ENCODE measurements at regions not wholly inside any gene's neighbourhood (a gene's known extent, or its start where the extent isn't known, plus 50 kb on each side); places are given as distances from the start of the nearest gene placed in this dataset.

DNA sequence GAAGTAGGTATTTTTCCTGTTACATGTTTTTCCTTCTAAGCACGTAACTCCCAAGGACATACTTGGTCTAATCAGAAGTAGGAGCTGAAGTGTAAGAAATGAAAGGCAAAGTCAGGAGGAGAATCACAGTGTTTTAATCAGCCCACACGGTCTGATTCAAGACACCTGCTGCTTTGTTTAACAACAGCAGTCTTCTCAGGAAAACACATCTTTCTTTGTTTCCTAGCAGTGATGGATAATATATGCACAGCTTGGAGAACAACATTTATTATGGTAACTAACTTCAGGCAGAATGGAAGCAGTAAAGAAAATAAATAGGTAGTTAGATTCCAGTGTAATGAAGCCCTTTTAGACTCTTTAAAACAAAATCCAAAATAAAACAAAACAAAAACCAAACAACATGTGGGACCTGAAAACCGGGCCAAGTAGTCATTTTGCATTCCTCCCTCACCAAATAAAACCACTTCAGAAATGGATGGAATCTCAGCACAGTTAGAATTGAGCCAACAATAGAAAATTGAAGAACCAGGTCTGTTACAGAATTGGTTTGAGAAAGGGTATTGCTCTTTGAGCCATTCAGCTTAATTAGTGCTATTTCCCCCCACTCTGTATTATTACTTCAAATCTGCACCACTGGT is 61.1 kb upstream of the UGP2 start:
- no peaks in the 10 kb centered on the region for H3K36me3 ChIP-seq (ENCODE audit: control insufficient read depth in 2 of 2, insufficient read depth in 2 of 2, low read length in 1 of 2)
- TF ChIP-seq YBX1 (IDR thresholded peaks at IDR 0.05), result no peak
- TF ChIP-seq, protein P1, sequence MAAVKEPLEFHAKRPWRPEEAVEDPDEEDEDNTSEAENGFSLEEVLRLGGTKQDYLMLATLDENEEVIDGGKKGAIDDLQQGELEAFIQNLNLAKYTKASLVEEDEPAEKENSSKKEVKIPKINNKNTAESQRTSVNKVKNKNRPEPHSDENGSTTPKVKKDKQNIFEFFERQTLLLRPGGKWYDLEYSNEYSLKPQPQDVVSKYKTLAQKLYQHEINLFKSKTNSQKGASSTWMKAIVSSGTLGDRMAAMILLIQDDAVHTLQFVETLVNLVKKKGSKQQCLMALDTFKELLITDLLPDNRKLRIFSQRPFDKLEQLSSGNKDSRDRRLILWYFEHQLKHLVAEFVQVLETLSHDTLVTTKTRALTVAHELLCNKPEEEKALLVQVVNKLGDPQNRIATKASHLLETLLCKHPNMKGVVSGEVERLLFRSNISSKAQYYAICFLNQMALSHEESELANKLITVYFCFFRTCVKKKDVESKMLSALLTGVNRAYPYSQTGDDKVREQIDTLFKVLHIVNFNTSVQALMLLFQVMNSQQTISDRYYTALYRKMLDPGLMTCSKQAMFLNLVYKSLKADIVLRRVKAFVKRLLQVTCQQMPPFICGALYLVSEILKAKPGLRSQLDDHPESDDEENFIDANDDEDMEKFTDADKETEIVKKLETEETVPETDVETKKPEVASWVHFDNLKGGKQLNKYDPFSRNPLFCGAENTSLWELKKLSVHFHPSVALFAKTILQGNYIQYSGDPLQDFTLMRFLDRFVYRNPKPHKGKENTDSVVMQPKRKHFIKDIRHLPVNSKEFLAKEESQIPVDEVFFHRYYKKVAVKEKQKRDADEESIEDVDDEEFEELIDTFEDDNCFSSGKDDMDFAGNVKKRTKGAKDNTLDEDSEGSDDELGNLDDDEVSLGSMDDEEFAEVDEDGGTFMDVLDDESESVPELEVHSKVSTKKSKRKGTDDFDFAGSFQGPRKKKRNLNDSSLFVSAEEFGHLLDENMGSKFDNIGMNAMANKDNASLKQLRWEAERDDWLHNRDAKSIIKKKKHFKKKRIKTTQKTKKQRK (IDR thresholded peaks at IDR 0.05; ENCODE audit: low read depth, low read length), result no peak
- no peak for TF ChIP-seq HDAC2 (IDR thresholded peaks at IDR 0.05)
- TF ChIP-seq, protein P2, sequence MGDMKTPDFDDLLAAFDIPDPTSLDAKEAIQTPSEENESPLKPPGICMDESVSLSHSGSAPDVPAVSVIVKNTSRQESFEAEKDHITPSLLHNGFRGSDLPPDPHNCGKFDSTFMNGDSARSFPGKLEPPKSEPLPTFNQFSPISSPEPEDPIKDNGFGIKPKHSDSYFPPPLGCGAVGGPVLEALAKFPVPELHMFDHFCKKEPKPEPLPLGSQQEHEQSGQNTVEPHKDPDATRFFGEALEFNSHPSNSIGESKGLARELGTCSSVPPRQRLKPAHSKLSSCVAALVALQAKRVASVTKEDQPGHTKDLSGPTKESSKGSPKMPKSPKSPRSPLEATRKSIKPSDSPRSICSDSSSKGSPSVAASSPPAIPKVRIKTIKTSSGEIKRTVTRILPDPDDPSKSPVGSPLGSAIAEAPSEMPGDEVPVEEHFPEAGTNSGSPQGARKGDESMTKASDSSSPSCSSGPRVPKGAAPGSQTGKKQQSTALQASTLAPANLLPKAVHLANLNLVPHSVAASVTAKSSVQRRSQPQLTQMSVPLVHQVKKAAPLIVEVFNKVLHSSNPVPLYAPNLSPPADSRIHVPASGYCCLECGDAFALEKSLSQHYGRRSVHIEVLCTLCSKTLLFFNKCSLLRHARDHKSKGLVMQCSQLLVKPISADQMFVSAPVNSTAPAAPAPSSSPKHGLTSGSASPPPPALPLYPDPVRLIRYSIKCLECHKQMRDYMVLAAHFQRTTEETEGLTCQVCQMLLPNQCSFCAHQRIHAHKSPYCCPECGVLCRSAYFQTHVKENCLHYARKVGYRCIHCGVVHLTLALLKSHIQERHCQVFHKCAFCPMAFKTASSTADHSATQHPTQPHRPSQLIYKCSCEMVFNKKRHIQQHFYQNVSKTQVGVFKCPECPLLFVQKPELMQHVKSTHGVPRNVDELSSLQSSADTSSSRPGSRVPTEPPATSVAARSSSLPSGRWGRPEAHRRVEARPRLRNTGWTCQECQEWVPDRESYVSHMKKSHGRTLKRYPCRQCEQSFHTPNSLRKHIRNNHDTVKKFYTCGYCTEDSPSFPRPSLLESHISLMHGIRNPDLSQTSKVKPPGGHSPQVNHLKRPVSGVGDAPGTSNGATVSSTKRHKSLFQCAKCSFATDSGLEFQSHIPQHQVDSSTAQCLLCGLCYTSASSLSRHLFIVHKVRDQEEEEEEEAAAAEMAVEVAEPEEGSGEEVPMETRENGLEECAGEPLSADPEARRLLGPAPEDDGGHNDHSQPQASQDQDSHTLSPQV (IDR thresholded peaks at IDR 0.05), result no peak
- TF ChIP-seq RAD21 (IDR thresholded peaks at IDR 0.05; ENCODE audit: insufficient read depth, low read depth, low read length), result no peak
- TF ChIP-seq SUPT20H (IDR thresholded peaks at IDR 0.05; ENCODE audit: borderline replicate concordance, control insufficient read depth, low read depth, low read length), result no peak
- no peak for TF ChIP-seq ZNF384 (IDR thresholded peaks at IDR 0.05; ENCODE audit: borderline replicate concordance, low read depth, low read length)
- no peak for TF ChIP-seq ZNF217 (IDR thresholded peaks at IDR 0.05)
- no peak for TF ChIP-seq SIN3A (IDR thresholded peaks at IDR 0.05; ENCODE audit: low read depth, low read length)
- TF ChIP-seq MYC (IDR thresholded peaks at IDR 0.05; ENCODE audit: insufficient read depth, insufficient read length, insufficient replicate concordance, low read length, severe bottlenecking), result no peak
- TF ChIP-seq CREM (IDR thresholded peaks at IDR 0.05; ENCODE audit: low read depth), result no peak
- no peaks in the 10 kb centered on the region for H3K79me2 ChIP-seq (ENCODE audit: control insufficient read depth, insufficient read depth, low read length)
- H3K4me3 ChIP-seq, result no peak overlapping the region
- WGBS (ENCODE audit: insufficient coverage, insufficient replicate concordance, low lambda C conversion rate, missing lambda C conversion rate), result 2% methylated on average over 3 of the region's 3 CpGs
- no peaks in the 10 kb centered on the region for H3K4me1 ChIP-seq (ENCODE audit: control insufficient read depth, insufficient read depth, low read length)
- no peak overlapping the region for H3K9ac ChIP-seq (ENCODE audit: control insufficient read depth, insufficient read depth, low read length)
- H2AFZ ChIP-seq (ENCODE audit: control insufficient read depth, low read depth, low read length), result no peak overlapping the region
- H4K20me1 ChIP-seq (ENCODE audit: control insufficient read depth, insufficient read depth), result no peaks in the 10 kb centered on the region
- SMC1A ChIA-PET (ENCODE audit: uncharacterized antibody, unreplicated experiment), result interaction anchor here (1.0 to 1.1 kb wide), 2 partner anchors 10 to 101 kb away, joined by 3 to 4 read pairs; no protein-coding TSS in a partner anchor
- intact Hi-C loops (cut with micrococcal nuclease; ENCODE audit: unreplicated experiment), result no loop called here
- POLR2A ChIA-PET, result no interaction called here
- H3K9me3 ChIP-seq (replicated peaks; ENCODE audit: control insufficient read depth, insufficient read depth, low read length), result no peaks in the 10 kb centered on the region
- no peak for DNase-seq (ENCODE audit: low read depth, low spot score)
- no peak for ATAC-seq
- CTCF ChIA-PET, result interaction anchor here (0.9 kb wide), 1 partner anchor 12 kb away, joined by 4 read pairs; no protein-coding TSS in a partner anchor
- H3K4me2 ChIP-seq (ENCODE audit: control insufficient read depth, insufficient read depth), result no peak overlapping the region
- RAD21 ChIA-PET (ENCODE audit: unreplicated experiment), result no interaction called here
- FAIRE-seq, result peak; percentile 18
- no TSS peak for BruUV-seq (replicated peaks)
- H3K27ac ChIP-seq (ENCODE audit: control insufficient read depth, insufficient read depth), result no peak overlapping the region
- in situ Hi-C loops (cut with MboI), result no loop called here
- H3K27me3 ChIP-seq (replicated peaks in 1 of 2; ENCODE audit: control insufficient read depth in 2 of 2, insufficient read depth in 2 of 2, low read length in 1 of 2), result no peaks in the 10 kb centered on the region

All from GM12878 (cell line).